SK-N-MC (cell line): ENCODE measurements at regions not wholly inside any gene's neighbourhood (a gene's known extent, or its start where the extent isn't known, plus 50 kb on each side); places are given as distances from the start of the nearest gene placed in this dataset.

ENCODE experiments used
- DNase-seq: peaks from one replicate; pipeline ENCODE4 v3.0.0-alpha.2; 2011; ENCODE audit warnings: low read depth, low spot score
- H3K27ac ChIP-seq: fragments of 200-600 bp; sonication (generic); 2 replicates; pipeline ENCODE4 v1.5.1; 2016; ENCODE audit warnings: mixed run types
- H3K36me3 ChIP-seq: fragments of 200-600 bp; sonication (generic); 2 replicates; pipeline ENCODE4 v1.6.1; 2017; ENCODE audit warnings: antibody characterized with exemption, low read length, mixed read lengths; ENCODE audit not compliant: insufficient read depth
- H3K4me3 ChIP-seq: fragments of 200-600 bp; sonication (generic); 2 replicates; pipeline ENCODE4 v1.5.1; 2016
- H3K9ac ChIP-seq: fragments of 200-600 bp; sonication (generic); 2 replicates; pipeline ENCODE4 v1.8.0; 2017; ENCODE audit warnings: mixed run types, mixed read lengths; ENCODE audit not compliant: insufficient read length
- H3K9me3 ChIP-seq: fragments of 200-600 bp; sonication (generic); 2 replicates; pipeline ENCODE4 v1.6.1; 2017; ENCODE audit warnings: low read depth, mild to moderate bottlenecking, antibody characterized with exemption, low read length, moderate library complexity, mixed read lengths
- EZH2 ChIP-seq: fragments of 200-600 bp; sonication (generic); IDR thresholded peaks from one replicate; pipeline ENCODE4 v1.6.1; 2017; ENCODE audit warnings: antibody characterized with exemption
- FOXP2 ChIP-seq: optimal IDR thresholded peaks from 2 replicates; pipeline ENCODE3; 2011; ENCODE audit warnings: mild to moderate bottlenecking, moderate library complexity; ENCODE audit not compliant: insufficient read depth; ENCODE audit errors: extremely low read length, control extremely low read depth
- POLR2AphosphoS5 ChIP-seq: IDR thresholded peaks from 2 replicates; pipeline ENCODE4 v1.6.1; 2012; ENCODE audit warnings: mild to moderate bottlenecking, low read depth, low read length, borderline replicate concordance

GRCh38 chr3:145522179-145522578, 638.8 kb downstream of the PLOD2 start:
- no peak overlapping the region for H3K4me3 ChIP-seq
- TF ChIP-seq FOXP2 (no peak), EZH2 (no peak), POLR2AphosphoS5 (no peak)
- H3K9me3 ChIP-seq, result no peaks in the 10 kb centered on the region
- H3K9ac ChIP-seq, result no peak overlapping the region
- H3K36me3 ChIP-seq, result no peaks in the 10 kb centered on the region
- no peak for DNase-seq
- no peak overlapping the region for H3K27ac ChIP-seq

- Histone ChIP-seq H3K9me3 (no peaks in the 10 kb centered on the region), H3K27ac (no peak overlapping the region), H3K4me3 (no peak overlapping the region), H3K9ac (no peak overlapping the region), H3K36me3 (no peaks in the 10 kb centered on the region)
- DNase-seq, result no peak
- no peak for TF ChIP-seq EZH2
- no peak for TF ChIP-seq FOXP2
- no peak for TF ChIP-seq POLR2AphosphoS5
These were observed 637.9 kb downstream of the PLOD2 start for GRCh38 chr3:145522893-145523651.

- Histone ChIP-seq H3K9me3 (no peaks in the 10 kb centered on the region), H3K27ac (no peak overlapping the region), H3K4me3 (no peak overlapping the region), H3K9ac (no peak overlapping the region), H3K36me3 (no peaks in the 10 kb centered on the region)
- no peak for DNase-seq
- TF ChIP-seq FOXP2 (no peak), POLR2AphosphoS5 (no peak), EZH2 (no peak)
These were observed 629.4 kb downstream of the PLOD2 start for GRCh38 chr3:145531548-145531947.

GRCh38 chr3:145533696-145534095, 627.3 kb downstream of the PLOD2 start:
- TF ChIP-seq FOXP2 (no peak), POLR2AphosphoS5 (no peak), EZH2 (no peak)
- no peak overlapping the region for H3K9ac ChIP-seq
- no peaks in the 10 kb centered on the region for H3K9me3 ChIP-seq
- no peak for DNase-seq
- no peak overlapping the region for H3K4me3 ChIP-seq
- no peak overlapping the region for H3K27ac ChIP-seq
- no peaks in the 10 kb centered on the region for H3K36me3 ChIP-seq

GRCh38 chr3:145536461-145536860, 624.5 kb downstream of the PLOD2 start:
- no peak for DNase-seq
- Histone ChIP-seq H3K9me3 (no peaks in the 10 kb centered on the region), H3K36me3 (no peaks in the 10 kb centered on the region), H3K4me3 (no peak overlapping the region), H3K9ac (no peak overlapping the region), H3K27ac (no peak overlapping the region)
- no peak for TF ChIP-seq POLR2AphosphoS5
- TF ChIP-seq FOXP2, result no peak
- TF ChIP-seq EZH2, result no peak

GRCh38 chr3:145550522-145550921, 610.5 kb downstream of the PLOD2 start:
- DNase-seq, result no peak
- Histone ChIP-seq H3K4me3 (no peak overlapping the region), H3K9me3 (no peaks in the 10 kb centered on the region), H3K9ac (no peak overlapping the region), H3K27ac (no peak overlapping the region), H3K36me3 (no peaks in the 10 kb centered on the region)
- TF ChIP-seq FOXP2, result no peak
- TF ChIP-seq POLR2AphosphoS5, result no peak
- TF ChIP-seq EZH2, result no peak

- Histone ChIP-seq H3K4me3 (no peak overlapping the region), H3K27ac (no peak overlapping the region), H3K9me3 (peaks cover 5% of the 10 kb centered on the region; the same call in 1 of the 2 replicates), H3K9ac (no peak overlapping the region), H3K36me3 (no peaks in the 10 kb centered on the region)
- peak; percentile 96 for DNase-seq
- TF ChIP-seq EZH2 (no peak), POLR2AphosphoS5 (peak; percentile 29; the same call in 1 of the 2 replicates)
These were observed 603.6 kb downstream of the PLOD2 start for GRCh38 chr3:145557405-145557804.

GRCh38 chr3:145578471-145578870, 582.5 kb downstream of the PLOD2 start:
- no peaks in the 10 kb centered on the region for H3K9me3 ChIP-seq
- TF ChIP-seq POLR2AphosphoS5 (no peak), EZH2 (no peak), FOXP2 (no peak)
- no peaks in the 10 kb centered on the region for H3K36me3 ChIP-seq
- H3K9ac ChIP-seq, result no peak overlapping the region
- no peak overlapping the region for H3K27ac ChIP-seq
- no peak overlapping the region for H3K4me3 ChIP-seq
- no peak for DNase-seq

GRCh38 chr3:145581694-145582093, 579.3 kb downstream of the PLOD2 start:
- Histone ChIP-seq H3K9ac (no peak overlapping the region), H3K36me3 (no peaks in the 10 kb centered on the region), H3K27ac (no peak overlapping the region), H3K9me3 (no peaks in the 10 kb centered on the region), H3K4me3 (no peak overlapping the region)
- no peak for DNase-seq
- TF ChIP-seq POLR2AphosphoS5, result no peak
